Aorta (tissue), 5 donors: ENCODE measurements at regions not wholly inside any gene's neighbourhood (a gene's known extent, or its start where the extent isn't known, plus 50 kb on each side); places are given as distances from the start of the nearest gene placed in this dataset.

Experiments used
- ATAC-seq: fragments of 200-7000 bp; cut with Tn5 transposase; one replicate; pipeline ENCODE4 v1.9.1; 2022; ENCODE audit warnings: moderate library complexity; ENCODE audit not compliant: low FRiP score
- DNase-seq, 2 donors: peaks; one replicate each; pipeline ENCODE4 v3.0.0-alpha.2; 2020
- H3K27ac ChIP-seq, 2 donors: one replicate each; pipeline ENCODE4 v1.5.1; 2013; ENCODE audit warnings: low read length in 2 of 2, mild to moderate bottlenecking in 2 of 2, moderate library complexity in 2 of 2, control low read depth in 1 of 2, inconsistent platforms in 1 of 2, low read depth in 1 of 2
- H3K27me3 ChIP-seq, 2 donors: one replicate each; pipeline ENCODE4 v1.6.1; 2013; ENCODE audit warnings: control low read depth in 1 of 2, low read length in 1 of 2, mild to moderate bottlenecking in 1 of 2, moderate library complexity in 1 of 2; ENCODE audit not compliant: insufficient read depth in 2 of 2, control insufficient read depth in 1 of 2
- H3K36me3 ChIP-seq, 2 donors: one replicate each; pipeline ENCODE4 v1.6.1; 2013; ENCODE audit warnings: control low read depth in 1 of 2, low read length in 1 of 2, mild to moderate bottlenecking in 1 of 2; ENCODE audit not compliant: insufficient read depth in 2 of 2, control insufficient read depth in 1 of 2
- H3K4me1 ChIP-seq, 2 donors: one replicate each; pipeline ENCODE4 v1.6.1; 2013; ENCODE audit warnings: low read length in 2 of 2, control low read depth in 1 of 2, mild to moderate bottlenecking in 1 of 2, moderate library complexity in 1 of 2; ENCODE audit not compliant: insufficient read depth in 2 of 2, control insufficient read depth in 1 of 2
- H3K4me3 ChIP-seq, 2 donors: one replicate each; pipeline ENCODE4 v1.5.1; 2013; ENCODE audit warnings: low read length in 2 of 2, control low read depth in 1 of 2, mild to moderate bottlenecking in 1 of 2
- H3K9me3 ChIP-seq: one replicate; pipeline ENCODE4 v1.6.1; 2013; ENCODE audit warnings: mild to moderate bottlenecking, low read length; ENCODE audit not compliant: control insufficient read depth
- WGBS, 2 donors: extraction: QIAGEN DNeasy Blood & Tissue Kit; methylation state at CpG; one replicate each; pipeline ENCODE4 v1.1.7; 2013; 5-methylcytosine and 5-hydroxymethylcytosine counted together
- intact Hi-C, 2 donors: fragments of 100-400 bp; cut with DNase I; formaldehyde crosslinking; loops; one replicate each; pipeline versions ENCODE4 v1.14.2 to v1.15.0; 2022
- donor health status: healthy with polysubstance abuse.
- donor health status: Bipolar disorder and iron deficiency.
- donor health status: DM: no; HTN: no; CAD: no.
- donor health status: DM: no; HTN: no; CAD: no.
- donor health status: DM: yes; HTN: yes; CAD: no.

GRCh38 chr7:25840209-25840792 lies 311.7 kb upstream of the NFE2L3 start:
- ATAC-seq (peak; percentile 58), DNase-seq (no peak)
- H3K27me3 ChIP-seq: no peaks in the 10 kb centered on the region
- no peaks in the 10 kb centered on the region for H3K9me3 ChIP-seq
- peak overlapping the region in 1 of 2 donors; percentile 73 for H3K27ac ChIP-seq
- peaks cover 9% of the 10 kb centered on the region in 2 donors for H3K4me1 ChIP-seq
- intact Hi-C loops: no loop called here
- 35 to 45% methylated on average over 5 of the region's 5 CpGs for WGBS, 2 donors
- H3K36me3 ChIP-seq: no peaks in the 10 kb centered on the region
- no peak overlapping the region for H3K4me3 ChIP-seq

- intact Hi-C loops: no loop called here
- peaks cover 9 to 11% of the 10 kb centered on the region in 2 donors for H3K4me1 ChIP-seq
- peak overlapping the region; percentile 37 to 80 for H3K27ac ChIP-seq
These were observed 310.4 kb upstream of the NFE2L3 start for GRCh38 chr7:25841575-25841974.

GRCh38 chr7:25842201-25842733 lies 309.7 kb upstream of the NFE2L3 start:
- Histone ChIP-seq H3K27me3 (no peaks in the 10 kb centered on the region), H3K4me1 (peaks cover 9 to 12% of the 10 kb centered on the region in 2 donors), H3K4me3 (no peak overlapping the region), H3K36me3 (no peaks in the 10 kb centered on the region), H3K9me3 (no peaks in the 10 kb centered on the region), H3K27ac (peak overlapping the region; percentile 80)
- WGBS, 2 donors: 39 to 44% methylated on average over 5 of the region's 5 CpGs
- ATAC-seq (no peak), DNase-seq (no peak)
- intact Hi-C loops: no loop called here

More at GRCh38 chr7:25841575-25841974, 310.4 kb upstream of the NFE2L3 start:
- Histone ChIP-seq H3K4me3 (no peak overlapping the region), H3K9me3 (no peaks in the 10 kb centered on the region), H3K27me3 (no peaks in the 10 kb centered on the region), H3K36me3 (no peaks in the 10 kb centered on the region)
- ATAC-seq (no peak), DNase-seq (no peak)
- 60 to 67% methylated on average over 3 of the region's 3 CpGs for WGBS, 2 donors

GRCh38 chr7:25843467-25843866 lies 308.5 kb upstream of the NFE2L3 start:
- WGBS, 2 donors: 92 to 95% methylated on average over 4 of the region's 4 CpGs
- Histone ChIP-seq H3K4me3 (no peak overlapping the region), H3K27me3 (no peaks in the 10 kb centered on the region), H3K27ac (peak overlapping the region; percentile 42 to 77), H3K36me3 (no peaks in the 10 kb centered on the region), H3K9me3 (no peaks in the 10 kb centered on the region), H3K4me1 (peaks cover 9 to 16% of the 10 kb centered on the region in 2 donors)
- ATAC-seq: no peak
- no peak for DNase-seq
- intact Hi-C loops: no loop called here

- Histone ChIP-seq H3K4me1 (peaks cover 9 to 16% of the 10 kb centered on the region in 2 donors), H3K4me3 (no peak overlapping the region), H3K27me3 (no peaks in the 10 kb centered on the region), H3K36me3 (no peaks in the 10 kb centered on the region), H3K9me3 (no peaks in the 10 kb centered on the region), H3K27ac (peak overlapping the region in 1 of 2 donors; percentile 54)
- 7 to 10% methylated on average over 6 of the region's 6 CpGs for WGBS, 2 donors
- intact Hi-C loops: no loop called here
- DNase-seq (no peak), ATAC-seq (no peak)
These were observed 307.7 kb upstream of the NFE2L3 start for GRCh38 chr7:25844102-25844870.

GRCh38 chr7:25845464-25845863 lies 306.5 kb upstream of the NFE2L3 start:
- ATAC-seq: no peak
- no peaks in the 10 kb centered on the region for H3K36me3 ChIP-seq
- peaks cover 12 to 16% of the 10 kb centered on the region in 2 donors for H3K4me1 ChIP-seq
- no peak for DNase-seq
- intact Hi-C loops: loop anchor here (5.0 kb wide), 3 partner anchors 38 to 223 kb away; no protein-coding TSS in a partner anchor
- H3K27ac ChIP-seq: peak overlapping the region; percentile 4 to 75
- WGBS, 2 donors: 91 to 92% methylated on average over 5 of the region's 5 CpGs
- no peak overlapping the region for H3K4me3 ChIP-seq
- H3K27me3 ChIP-seq: no peaks in the 10 kb centered on the region
- no peaks in the 10 kb centered on the region for H3K9me3 ChIP-seq

GRCh38 chr7:25846722-25847121 lies 305.3 kb upstream of the NFE2L3 start:
- intact Hi-C loops: loop anchor here (5.0 kb wide), 3 partner anchors 39 to 224 kb away; no protein-coding TSS in a partner anchor
- peaks cover 10 to 11% of the 10 kb centered on the region in 2 donors for H3K4me1 ChIP-seq
- DNase-seq (peak; percentile 88 to 89), ATAC-seq (peak; percentile 63)
- WGBS, 2 donors: 0 to 5% methylated on average over 5 of the region's 5 CpGs
- no peak overlapping the region for H3K4me3 ChIP-seq
- H3K27ac ChIP-seq: peak overlapping the region in 1 of 2 donors; percentile 85
- H3K9me3 ChIP-seq: no peaks in the 10 kb centered on the region
- no peaks in the 10 kb centered on the region for H3K36me3 ChIP-seq
- no peaks in the 10 kb centered on the region for H3K27me3 ChIP-seq

- DNase-seq: no peak
- WGBS, 2 donors: 4 to 11% methylated on average over 6 of the region's 6 CpGs
- intact Hi-C loops: loop anchor here (5.0 kb wide), 3 partner anchors 40 to 225 kb away; no protein-coding TSS in a partner anchor
- H3K27me3 ChIP-seq: no peaks in the 10 kb centered on the region
- peak overlapping the region; percentile 85 to 96 for H3K27ac ChIP-seq
- H3K36me3 ChIP-seq: no peaks in the 10 kb centered on the region
- H3K4me1 ChIP-seq: peaks cover 8 to 10% of the 10 kb centered on the region in 2 donors
- H3K4me3 ChIP-seq: no peak overlapping the region
- no peaks in the 10 kb centered on the region for H3K9me3 ChIP-seq
- ATAC-seq: no peak
These were observed 304.5 kb upstream of the NFE2L3 start for GRCh38 chr7:25847336-25848070.
